HG03280 (cell line): ENCODE measurements at regions not wholly inside any gene's neighbourhood (a gene's known extent, or its start where the extent isn't known, plus 50 kb on each side); places are given as distances from the start of the nearest gene placed in this dataset.

Experiments used
- ATAC-seq: cut with Tn5 transposase; IDR thresholded peaks from one replicate; pipeline ENCODE4 v1.9.1; 2021; ENCODE audit warnings: mild to moderate bottlenecking, moderate library complexity; ENCODE audit not compliant: unreplicated experiment

- ATAC-seq: no peak
Observed at GRCh38 chr3:5270666-5271371, 83.3 kb downstream of the EDEM1 start.

GRCh38 chr3:5271372-5271683, 83.8 kb downstream of the EDEM1 start:
- ATAC-seq: no peak

- no peak for ATAC-seq
Observed at GRCh38 chr3:5272387-5272786, 84.9 kb downstream of the EDEM1 start.

GRCh38 chr3:5274091-5274490, 86.6 kb downstream of the EDEM1 start:
- no peak for ATAC-seq

- no peak for ATAC-seq
Observed at GRCh38 chr3:5275529-5275928, 88.0 kb downstream of the EDEM1 start.

- no peak for ATAC-seq
Observed at GRCh38 chr3:5276934-5277333, 89.4 kb downstream of the EDEM1 start.

- ATAC-seq: no peak
Observed at GRCh38 chr3:5277612-5278236, 90.2 kb downstream of the EDEM1 start.

GRCh38 chr3:5278666-5279065, 91.2 kb downstream of the EDEM1 start:
- no peak for ATAC-seq

GRCh38 chr3:5282703-5283102, 95.2 kb downstream of the EDEM1 start:
- ATAC-seq: no peak

- ATAC-seq: no peak
Observed at GRCh38 chr3:5285439-5285838, 97.9 kb downstream of the EDEM1 start.

GRCh38 chr3:5290915-5291314, 103.4 kb downstream of the EDEM1 start:
- ATAC-seq: no peak

- ATAC-seq: no peak
Observed at GRCh38 chr3:5292512-5292911, 105.0 kb downstream of the EDEM1 start.

- no peak for ATAC-seq
Observed at GRCh38 chr3:5293207-5293606, 105.7 kb downstream of the EDEM1 start.

GRCh38 chr3:5294356-5294755, 106.8 kb downstream of the EDEM1 start:
- ATAC-seq: no peak

GRCh38 chr3:5295191-5295690, 107.7 kb downstream of the EDEM1 start:
- ATAC-seq: no peak

GRCh38 chr3:5296362-5296761, 108.9 kb downstream of the EDEM1 start:
- no peak for ATAC-seq

- ATAC-seq: no peak
Observed at GRCh38 chr3:5297895-5298294, 110.4 kb downstream of the EDEM1 start.

- peak; percentile 99 for ATAC-seq
Observed at GRCh38 chr3:5298453-5298852, 110.9 kb downstream of the EDEM1 start.

GRCh38 chr3:5299161-5299560, 111.7 kb downstream of the EDEM1 start:
- no peak for ATAC-seq

GRCh38 chr3:5300638-5301037, 113.1 kb downstream of the EDEM1 start:
- no peak for ATAC-seq

- no peak for ATAC-seq
Observed at GRCh38 chr3:5301651-5302297, 114.3 kb downstream of the EDEM1 start.

GRCh38 chr3:5302661-5303060, 115.2 kb downstream of the EDEM1 start:
- no peak for ATAC-seq
